KBM-7 (cell line): ENCODE measurements at regions not wholly inside any gene's neighbourhood (a gene's known extent, or its start where the extent isn't known, plus 50 kb on each side); places are given as distances from the start of the nearest gene placed in this dataset.
"Not testable (repeated sequence)": the region's sequence is repeated elsewhere in the genome, so short reads cannot be mapped to it uniquely, and the experiment has no call there.

Experiments
- DNase-seq: peaks from one replicate; pipeline ENCODE4 v3.0.0-alpha.2; 2015
- in situ Hi-C: fragments of 300-500 bp; cut with MboI; formaldehyde crosslinking; loops from 2 replicates; pipeline ENCODE4 v1.14.3; 2020; ENCODE audit warnings: low sequenced_read_pairs, low pct_unique_long_range_greater_than_20kb, mixed read lengths

- in situ Hi-C loops: no loop called here
- DNase-seq: no peak
These were observed 480.3 kb upstream of the NR3C2 start for GRCh38 chr4:148922497-148922896.

- in situ Hi-C loops: no loop called here
These were observed 472.5 kb upstream of the NR3C2 start for GRCh38 chr4:148914734-148915133.

GRCh38 chr4:148914301-148914700 lies 472.1 kb upstream of the NR3C2 start:
- in situ Hi-C loops: no loop called here
- no peak for DNase-seq

More at GRCh38 chr4:148914734-148915133, 472.5 kb upstream of the NR3C2 start:
- no peak for DNase-seq

GRCh38 chr4:148903388-148903787 lies 461.2 kb upstream of the NR3C2 start:
- in situ Hi-C loops: no loop called here
- DNase-seq: no peak

GRCh38 chr4:148901075-148901705 lies 459.0 kb upstream of the NR3C2 start:
- DNase-seq: no peak
- in situ Hi-C loops: no loop called here

GRCh38 chr4:148898139-148898538 lies 455.9 kb upstream of the NR3C2 start:
- DNase-seq, in situ Hi-C loops: not testable (repeated sequence)

GRCh38 chr4:148893095-148893494 lies 450.9 kb upstream of the NR3C2 start:
- no peak for DNase-seq
- in situ Hi-C loops: no loop called here

- in situ Hi-C loops: no loop called here
These were observed 441.7 kb upstream of the NR3C2 start for GRCh38 chr4:148883891-148884290.

GRCh38 chr4:148883435-148883834 lies 441.2 kb upstream of the NR3C2 start:
- in situ Hi-C loops: no loop called here
- no peak for DNase-seq

More at GRCh38 chr4:148883891-148884290, 441.7 kb upstream of the NR3C2 start:
- no peak for DNase-seq

GRCh38 chr4:148881860-148882643 lies 439.8 kb upstream of the NR3C2 start:
- DNase-seq: no peak

GRCh38 chr4:148874331-148874730 lies 432.1 kb upstream of the NR3C2 start:
- in situ Hi-C loops: no loop called here
- no peak for DNase-seq

More at GRCh38 chr4:148881860-148882643, 439.8 kb upstream of the NR3C2 start:
- in situ Hi-C loops: no loop called here

GRCh38 chr4:148868191-148868590 lies 426.0 kb upstream of the NR3C2 start:
- no peak for DNase-seq
- in situ Hi-C loops: no loop called here

- DNase-seq: no peak
- in situ Hi-C loops: no loop called here
These were observed 424.5 kb upstream of the NR3C2 start for GRCh38 chr4:148866666-148867065.

GRCh38 chr4:148857973-148858534 lies 415.8 kb upstream of the NR3C2 start:
- in situ Hi-C loops: no loop called here
- no peak for DNase-seq

- DNase-seq: no peak
- in situ Hi-C loops: no loop called here
These were observed 415.2 kb upstream of the NR3C2 start for GRCh38 chr4:148857239-148857972.

- DNase-seq: no peak
- in situ Hi-C loops: no loop called here
These were observed 412.0 kb upstream of the NR3C2 start for GRCh38 chr4:148854203-148854602.

- DNase-seq: no peak
- in situ Hi-C loops: no loop called here
These were observed 410.0 kb upstream of the NR3C2 start for GRCh38 chr4:148852092-148852699.

GRCh38 chr4:148850257-148850995 lies 408.2 kb upstream of the NR3C2 start:
- no peak for DNase-seq
- in situ Hi-C loops: no loop called here

GRCh38 chr4:148849581-148849980 lies 407.4 kb upstream of the NR3C2 start:
- no peak for DNase-seq
- in situ Hi-C loops: no loop called here
